GM18508 (cell line): ENCODE measurements at regions not wholly inside any gene's neighbourhood (a gene's known extent, or its start where the extent isn't known, plus 50 kb on each side); places are given as distances from the start of the nearest gene placed in this dataset.

Experiments
- ATAC-seq: cut with Tn5 transposase; IDR thresholded peaks from one replicate; pipeline ENCODE4 v1.9.1; 2021; ENCODE audit warnings: moderate number of reproducible peaks; ENCODE audit not compliant: insufficient read depth, unreplicated experiment

- ATAC-seq: no peak
Observed at GRCh38 chr3:90007778-90008499, 900.5 kb downstream of the EPHA3 start.

- ATAC-seq: no peak
Observed at GRCh38 chr3:90010341-90010740, 902.9 kb downstream of the EPHA3 start.

GRCh38 chr3:90011131-90011530 lies 903.7 kb downstream of the EPHA3 start:
- no peak for ATAC-seq

GRCh38 chr3:90011596-90011995 lies 904.2 kb downstream of the EPHA3 start:
- ATAC-seq: no peak

- ATAC-seq: no peak
Observed at GRCh38 chr3:90011996-90012395, 904.6 kb downstream of the EPHA3 start.

- no peak for ATAC-seq
Observed at GRCh38 chr3:90015688-90016356, 908.4 kb downstream of the EPHA3 start.

GRCh38 chr3:90016555-90016954 lies 909.1 kb downstream of the EPHA3 start:
- ATAC-seq: no peak

GRCh38 chr3:90018779-90019178 lies 911.4 kb downstream of the EPHA3 start:
- no peak for ATAC-seq

- no peak for ATAC-seq
Observed at GRCh38 chr3:90025019-90025418, 917.6 kb downstream of the EPHA3 start.

GRCh38 chr3:90026406-90026805 lies 919.0 kb downstream of the EPHA3 start:
- ATAC-seq: no peak

- no peak for ATAC-seq
Observed at GRCh38 chr3:90031121-90031520, 923.7 kb downstream of the EPHA3 start.

- ATAC-seq: no peak
Observed at GRCh38 chr3:90032980-90033641, 925.7 kb downstream of the EPHA3 start.

GRCh38 chr3:90034038-90034437 lies 926.6 kb downstream of the EPHA3 start:
- ATAC-seq: no peak

GRCh38 chr3:90035643-90036042 lies 928.2 kb downstream of the EPHA3 start:
- no peak for ATAC-seq

- no peak for ATAC-seq
Observed at GRCh38 chr3:90036939-90037469, 929.6 kb downstream of the EPHA3 start.

GRCh38 chr3:90039994-90040393 lies 932.6 kb downstream of the EPHA3 start:
- no peak for ATAC-seq

GRCh38 chr3:90040554-90040953 lies 933.1 kb downstream of the EPHA3 start:
- no peak for ATAC-seq

GRCh38 chr3:90041995-90042394 lies 934.6 kb downstream of the EPHA3 start:
- ATAC-seq: no peak

GRCh38 chr3:90043287-90043686 lies 935.9 kb downstream of the EPHA3 start:
- no peak for ATAC-seq

GRCh38 chr3:90044084-90044816 lies 936.8 kb downstream of the EPHA3 start:
- ATAC-seq: no peak
